Smooth muscle cell (in vitro differentiated cells): ENCODE measurements at regions not wholly inside any gene's neighbourhood (a gene's known extent, or its start where the extent isn't known, plus 50 kb on each side); places are given as distances from the start of the nearest gene placed in this dataset.

Experiments
- DNase-seq: peaks from one replicate; lab custom pipeline; 2025; ENCODE audit not compliant: unreplicated experiment; lab: John Stamatoyannopoulos, UW
- H2AFZ ChIP-seq: fragments of 200-600 bp; sonication (generic); 2 replicates; pipeline ENCODE4 v1.6.0; 2016; ENCODE audit warnings: antibody characterized with exemption, low read depth, mild to moderate bottlenecking
- H3F3A ChIP-seq: fragments of 200-600 bp; sonication (generic); 2 replicates; pipeline ENCODE4 v1.6.0; 2017; ENCODE audit warnings: antibody characterized with exemption, low read depth
- H3K27ac ChIP-seq: fragments of 200-600 bp; sonication (generic); 2 replicates; pipeline ENCODE4 v1.5.1; 2016; ENCODE audit warnings: low read depth, mild to moderate bottlenecking
- H3K27me3 ChIP-seq: fragments of 200-600 bp; sonication (generic); 2 replicates; pipeline ENCODE4 v1.6.1; 2016; ENCODE audit warnings: low read depth, mild to moderate bottlenecking
- H3K36me3 ChIP-seq: fragments of 200-600 bp; sonication (generic); 2 replicates; pipeline ENCODE4 v1.5.1; 2016; ENCODE audit warnings: low read depth
- H3K4me1 ChIP-seq: fragments of 200-600 bp; sonication (generic); 2 replicates; pipeline ENCODE4 v1.5.1; 2016; ENCODE audit warnings: low read depth
- H3K4me2 ChIP-seq: fragments of 200-600 bp; sonication (generic); 2 replicates; pipeline ENCODE4 v1.6.0; 2016; ENCODE audit warnings: mild to moderate bottlenecking
- H3K4me3 ChIP-seq: fragments of 200-600 bp; sonication (generic); 2 replicates; pipeline ENCODE4 v1.5.1; 2016; ENCODE audit warnings: mild to moderate bottlenecking
- H3K79me2 ChIP-seq: fragments of 200-600 bp; sonication (generic); 2 replicates; pipeline ENCODE4 v1.6.0; 2016; ENCODE audit warnings: low read depth, mild to moderate bottlenecking
- H3K9ac ChIP-seq: fragments of 200-600 bp; sonication (generic); 2 replicates; pipeline ENCODE4 v1.6.0; 2016; ENCODE audit warnings: low read depth
- H3K9me3 ChIP-seq: fragments of 200-600 bp; sonication (generic); replicated peaks from 2 replicates; pipeline ENCODE4 v1.5.1; 2016; ENCODE audit warnings: low read depth
- H4K20me1 ChIP-seq: fragments of 200-600 bp; sonication (generic); 2 replicates; pipeline ENCODE4 v1.6.0; 2016; ENCODE audit warnings: low read depth
- WGBS: methylation state at CpG from one replicate; pipeline ENCODE4 v1.1.7; 2016; ENCODE audit warnings: low lambda C conversion rate; 5-methylcytosine and 5-hydroxymethylcytosine counted together
- TF ChIP-seq, protein P1 (sequence below): fragments of 200-600 bp; sonication (generic); IDR thresholded peaks from 2 replicates; pipeline ENCODE4 v1.5.1; 2017; ENCODE audit warnings: borderline replicate concordance, mild to moderate bottlenecking, antibody characterized with exemption; ENCODE audit not compliant: insufficient read depth, poor library complexity, severe bottlenecking

DNA sequence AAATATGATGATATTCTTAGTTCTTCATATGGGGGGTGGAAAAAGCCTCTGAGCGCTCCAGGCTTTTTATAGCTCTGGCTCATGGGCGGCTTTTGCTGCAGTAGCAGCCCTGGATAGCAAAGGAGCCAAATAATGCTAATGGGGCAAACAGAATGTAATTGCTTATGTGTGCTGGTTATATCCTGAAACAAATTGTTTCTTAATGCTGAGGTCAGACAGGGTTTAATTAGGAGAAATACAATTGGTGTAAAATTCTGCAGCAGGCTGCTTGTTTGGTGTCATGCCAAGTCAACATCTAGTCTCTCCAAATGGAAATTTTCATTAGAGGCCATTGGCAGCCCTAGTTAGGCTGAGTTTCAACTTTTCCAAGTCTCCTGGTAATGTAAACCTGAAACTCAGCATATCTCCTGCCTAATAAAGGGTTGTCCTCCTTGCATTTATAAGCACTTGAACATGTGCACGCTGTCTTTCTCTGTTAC lies 530.1 kb upstream of the NOX3 start:
- H3K79me2 ChIP-seq, result no peaks in the 10 kb centered on the region
- no peak overlapping the region for H3K4me2 ChIP-seq
- H3F3A ChIP-seq, result no peaks in the 10 kb centered on the region
- no peaks in the 10 kb centered on the region for H3K4me1 ChIP-seq
- no peak overlapping the region for H3K4me3 ChIP-seq
- H2AFZ ChIP-seq, result no peak overlapping the region
- H3K9me3 ChIP-seq, result no peaks in the 10 kb centered on the region
- DNase-seq, result no peak
- TF ChIP-seq, protein P1, sequence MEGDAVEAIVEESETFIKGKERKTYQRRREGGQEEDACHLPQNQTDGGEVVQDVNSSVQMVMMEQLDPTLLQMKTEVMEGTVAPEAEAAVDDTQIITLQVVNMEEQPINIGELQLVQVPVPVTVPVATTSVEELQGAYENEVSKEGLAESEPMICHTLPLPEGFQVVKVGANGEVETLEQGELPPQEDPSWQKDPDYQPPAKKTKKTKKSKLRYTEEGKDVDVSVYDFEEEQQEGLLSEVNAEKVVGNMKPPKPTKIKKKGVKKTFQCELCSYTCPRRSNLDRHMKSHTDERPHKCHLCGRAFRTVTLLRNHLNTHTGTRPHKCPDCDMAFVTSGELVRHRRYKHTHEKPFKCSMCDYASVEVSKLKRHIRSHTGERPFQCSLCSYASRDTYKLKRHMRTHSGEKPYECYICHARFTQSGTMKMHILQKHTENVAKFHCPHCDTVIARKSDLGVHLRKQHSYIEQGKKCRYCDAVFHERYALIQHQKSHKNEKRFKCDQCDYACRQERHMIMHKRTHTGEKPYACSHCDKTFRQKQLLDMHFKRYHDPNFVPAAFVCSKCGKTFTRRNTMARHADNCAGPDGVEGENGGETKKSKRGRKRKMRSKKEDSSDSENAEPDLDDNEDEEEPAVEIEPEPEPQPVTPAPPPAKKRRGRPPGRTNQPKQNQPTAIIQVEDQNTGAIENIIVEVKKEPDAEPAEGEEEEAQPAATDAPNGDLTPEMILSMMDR, result no peak
- no peaks in the 10 kb centered on the region for H3K36me3 ChIP-seq
- no peaks in the 10 kb centered on the region for H4K20me1 ChIP-seq
- H3K27me3 ChIP-seq, result no peaks in the 10 kb centered on the region
- H3K27ac ChIP-seq, result no peak overlapping the region
- H3K9ac ChIP-seq, result no peak overlapping the region
- WGBS, result 87% methylated on average over 3 of the region's 3 CpGs

DNA sequence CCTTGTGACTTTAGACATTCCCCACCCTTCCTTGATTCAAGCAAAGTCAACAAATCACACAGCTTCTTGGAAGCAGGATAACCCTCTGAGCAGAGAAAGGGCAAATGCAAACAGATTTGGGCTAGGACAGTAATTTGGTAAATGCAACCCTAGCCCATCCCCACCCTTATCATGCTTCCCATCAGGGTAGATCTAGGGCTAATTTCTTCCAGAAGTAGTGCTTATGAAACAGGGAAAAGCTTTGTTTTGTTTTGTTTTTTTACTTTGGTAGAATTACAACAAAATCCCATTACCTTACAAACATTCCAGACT lies 525.1 kb upstream of the NOX3 start:
- no peak overlapping the region for H2AFZ ChIP-seq
- no peaks in the 10 kb centered on the region for H3K36me3 ChIP-seq
- H3K9me3 ChIP-seq, result no peaks in the 10 kb centered on the region
- H4K20me1 ChIP-seq, result no peaks in the 10 kb centered on the region
- no peak for DNase-seq
- H3K79me2 ChIP-seq, result no peaks in the 10 kb centered on the region
- TF ChIP-seq, protein P1, result no peak
- H3K27ac ChIP-seq, result no peak overlapping the region
- no peak overlapping the region for H3K4me2 ChIP-seq
- H3K4me1 ChIP-seq, result no peaks in the 10 kb centered on the region
- no peaks in the 10 kb centered on the region for H3F3A ChIP-seq
- no peaks in the 10 kb centered on the region for H3K27me3 ChIP-seq
- H3K4me3 ChIP-seq, result no peak overlapping the region
- no peak overlapping the region for H3K9ac ChIP-seq

DNA sequence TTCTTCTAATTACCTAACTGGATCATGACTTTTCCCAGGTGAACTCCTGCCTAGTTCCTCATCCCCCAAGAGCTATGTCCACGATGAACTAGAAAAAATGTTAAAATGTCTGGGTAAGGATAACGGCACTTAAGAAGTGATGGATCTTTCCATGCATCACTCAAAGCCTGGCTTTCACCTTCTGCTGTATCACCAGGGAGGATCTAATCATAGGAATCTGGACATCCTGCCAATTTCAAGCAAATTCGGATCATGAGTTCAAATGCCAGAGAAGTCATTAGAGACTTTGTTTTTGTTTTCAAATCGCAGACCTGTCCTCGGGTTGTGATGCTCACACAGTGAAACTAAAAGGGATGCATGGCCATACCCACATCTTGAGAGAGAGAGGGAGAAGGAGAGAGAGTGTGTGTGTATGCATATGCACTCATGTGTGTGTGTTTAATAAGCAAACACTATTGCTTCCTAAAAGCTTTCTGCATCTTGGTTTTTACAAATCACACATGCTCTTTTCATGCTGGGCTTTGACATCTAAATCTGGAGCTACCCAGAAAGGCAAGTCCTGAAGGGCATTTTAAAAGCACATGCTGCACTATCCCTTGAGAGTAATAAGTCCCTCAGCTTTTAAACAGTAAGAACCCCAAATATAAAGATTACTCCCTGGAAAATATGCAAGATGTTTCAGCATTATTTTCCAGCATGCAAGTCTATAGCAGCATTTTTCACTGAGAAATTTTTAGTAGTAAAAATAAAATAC lies 524.6 kb upstream of the NOX3 start:
- 89% methylated on average over 5 of the region's 5 CpGs for whole genome bisulfite sequencing
- Histone ChIP-seq H3K27me3 (no peaks in the 10 kb centered on the region), H2AFZ (no peak overlapping the region), H3K4me2 (no peak overlapping the region), H3F3A (no peaks in the 10 kb centered on the region), H4K20me1 (no peaks in the 10 kb centered on the region), H3K9ac (no peak overlapping the region), H3K9me3 (no peaks in the 10 kb centered on the region), H3K4me3 (no peak overlapping the region), H3K4me1 (no peaks in the 10 kb centered on the region), H3K36me3 (no peaks in the 10 kb centered on the region), H3K79me2 (no peaks in the 10 kb centered on the region), H3K27ac (no peak overlapping the region)
- DNase-seq, result no peak
- TF ChIP-seq, protein P1, result no peak

DNA sequence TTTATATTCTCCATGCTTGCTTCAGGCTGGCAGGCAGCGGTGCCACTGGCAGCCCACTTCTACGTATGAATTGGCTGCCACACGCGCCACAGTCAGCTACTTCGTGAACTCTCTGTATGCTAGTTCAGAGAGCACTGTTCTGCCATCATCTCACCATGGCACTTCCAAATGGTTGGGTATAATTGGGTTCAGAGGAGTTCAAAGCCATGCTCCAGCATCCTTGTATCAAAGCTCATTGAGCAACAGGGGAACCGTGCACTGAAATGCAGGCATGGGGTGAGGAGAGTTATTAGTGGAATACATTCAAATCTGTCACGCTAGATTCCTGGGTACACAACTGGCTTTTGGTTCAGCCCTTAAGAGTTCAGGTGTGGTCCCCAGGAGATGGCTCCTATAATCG lies 519.9 kb upstream of the NOX3 start:
- TF ChIP-seq, protein P1, result no peak
- no peak overlapping the region for H3K4me3 ChIP-seq
- no peaks in the 10 kb centered on the region for H3K79me2 ChIP-seq
- H3K4me1 ChIP-seq, result peaks cover 5% of the 10 kb centered on the region
- no peak overlapping the region for H3K4me2 ChIP-seq
- H3K27ac ChIP-seq, result no peak overlapping the region
- H3K27me3 ChIP-seq, result no peaks in the 10 kb centered on the region
- WGBS, result 91% methylated on average over 8 of the region's 8 CpGs
- H3K9me3 ChIP-seq, result no peaks in the 10 kb centered on the region
- no peaks in the 10 kb centered on the region for H3F3A ChIP-seq
- no peak for DNase-seq
- H3K9ac ChIP-seq, result no peak overlapping the region
- no peaks in the 10 kb centered on the region for H3K36me3 ChIP-seq
- H2AFZ ChIP-seq, result no peak overlapping the region
- H4K20me1 ChIP-seq, result no peaks in the 10 kb centered on the region
